ENCODE measurements at regions not wholly inside any gene's neighbourhood (a gene's known extent, or its start where the extent isn't known, plus 50 kb on each side); places are given as distances from the start of the nearest gene placed in this dataset.

GRCh38 chr22:48857202-48857805 is 970.4 kb downstream of the BRD1 start:
- no peak for ATAC-seq (replicated peaks)
- H3K4me3 Mint-ChIP-seq: no peak overlapping the region
- H3K36me3 Mint-ChIP-seq: no peaks in the 10 kb centered on the region

GRCh38 chr22:48856308-48856615 is 971.4 kb downstream of the BRD1 start:
- no peak overlapping the region for H3K27ac Mint-ChIP-seq
- peaks cover 8 to 13% of the 10 kb centered on the region in 2 donors for H3K9me3 Mint-ChIP-seq
- H3K4me1 Mint-ChIP-seq: peaks cover 0 to 4% of the 10 kb centered on the region in 2 donors

More at GRCh38 chr22:48857202-48857805, 970.4 kb downstream of the BRD1 start:
- Mint-ChIP-seq H3K9me3 (peaks cover 8 to 15% of the 10 kb centered on the region in 2 donors), H3K4me1 (peaks cover 0 to 4% of the 10 kb centered on the region in 2 donors), H3K27ac (no peak overlapping the region), H3K27me3 (peaks cover 3 to 18% of the 10 kb centered on the region in 2 donors)
- DNase-seq: no peak

GRCh38 chr22:48855593-48856307 is 971.9 kb downstream of the BRD1 start:
- Mint-ChIP-seq H3K9me3 (peaks cover 8 to 13% of the 10 kb centered on the region in 2 donors), H3K27ac (no peak overlapping the region), H3K27me3 (peaks cover 3 to 18% of the 10 kb centered on the region in 2 donors), H3K4me3 (no peak overlapping the region), H3K4me1 (peaks cover 0 to 4% of the 10 kb centered on the region in 2 donors), H3K36me3 (no peaks in the 10 kb centered on the region)
- DNase-seq (no peak), ATAC-seq (replicated peaks) (no peak)

More at GRCh38 chr22:48856308-48856615, 971.4 kb downstream of the BRD1 start:
- Mint-ChIP-seq H3K27me3 (peaks cover 3 to 18% of the 10 kb centered on the region in 2 donors), H3K4me3 (no peak overlapping the region), H3K36me3 (no peaks in the 10 kb centered on the region)
- DNase-seq: no peak
- ATAC-seq (replicated peaks): no peak

- DNase-seq (no peak), ATAC-seq (replicated peaks) (no peak)
- H3K9me3 Mint-ChIP-seq: peaks cover 8 to 11% of the 10 kb centered on the region in 2 donors
- no peak overlapping the region for H3K27ac Mint-ChIP-seq
- H3K27me3 Mint-ChIP-seq: peaks cover 3 to 18% of the 10 kb centered on the region in 2 donors
- no peaks in the 10 kb centered on the region for H3K36me3 Mint-ChIP-seq
- no peak overlapping the region for H3K4me3 Mint-ChIP-seq
- H3K4me1 Mint-ChIP-seq: peaks cover 0 to 4% of the 10 kb centered on the region in 2 donors
These were observed 972.7 kb downstream of the BRD1 start for GRCh38 chr22:48855013-48855412.

GRCh38 chr22:48853627-48854240 is 973.9 kb downstream of the BRD1 start:
- DNase-seq (no peak), ATAC-seq (replicated peaks) (no peak)

GRCh38 chr22:48851933-48852549 is 975.6 kb downstream of the BRD1 start:
- Mint-ChIP-seq H3K27me3 (peaks cover 4 to 6% of the 10 kb centered on the region in 2 donors), H3K27ac (no peak overlapping the region), H3K9me3 (peaks cover 2 to 5% of the 10 kb centered on the region in 2 donors), H3K36me3 (no peaks in the 10 kb centered on the region), H3K4me1 (no peaks in the 10 kb centered on the region), H3K4me3 (no peak overlapping the region)
- ATAC-seq (replicated peaks) (no peak), DNase-seq (no peak)

More at GRCh38 chr22:48853627-48854240, 973.9 kb downstream of the BRD1 start:
- Mint-ChIP-seq H3K4me3 (no peak overlapping the region), H3K27ac (no peak overlapping the region), H3K27me3 (peaks cover 7 to 8% of the 10 kb centered on the region in 2 donors), H3K4me1 (peaks cover 0 to 4% of the 10 kb centered on the region in 2 donors), H3K9me3 (peaks cover 5 to 7% of the 10 kb centered on the region in 2 donors), H3K36me3 (no peaks in the 10 kb centered on the region)

GRCh38 chr22:48850658-48851287 is 976.9 kb downstream of the BRD1 start:
- Mint-ChIP-seq H3K36me3 (no peaks in the 10 kb centered on the region), H3K4me3 (no peak overlapping the region), H3K4me1 (no peaks in the 10 kb centered on the region), H3K27ac (no peak overlapping the region), H3K27me3 (peaks cover 4 to 6% of the 10 kb centered on the region in 2 donors), H3K9me3 (peaks cover 2 to 5% of the 10 kb centered on the region in 2 donors)
- DNase-seq: no peak
- no peak for ATAC-seq (replicated peaks)

- ATAC-seq (replicated peaks) (no peak), DNase-seq (no peak)
- Mint-ChIP-seq H3K4me1 (no peaks in the 10 kb centered on the region), H3K27ac (no peak overlapping the region), H3K27me3 (peaks cover 4 to 6% of the 10 kb centered on the region in 2 donors), H3K36me3 (no peaks in the 10 kb centered on the region), H3K9me3 (peaks cover 2% of the 10 kb centered on the region in 2 donors), H3K4me3 (no peak overlapping the region)
These were observed 977.6 kb downstream of the BRD1 start for GRCh38 chr22:48849963-48850657.

- H3K9me3 Mint-ChIP-seq: no peaks in the 10 kb centered on the region
- no peak for DNase-seq
- no peak overlapping the region for H3K27ac Mint-ChIP-seq
- H3K36me3 Mint-ChIP-seq: no peaks in the 10 kb centered on the region
- H3K27me3 Mint-ChIP-seq: peaks cover 4 to 6% of the 10 kb centered on the region in 2 donors
- no peak overlapping the region for H3K4me3 Mint-ChIP-seq
- H3K4me1 Mint-ChIP-seq: no peaks in the 10 kb centered on the region
- ATAC-seq (replicated peaks): no peak
These were observed 978.3 kb downstream of the BRD1 start for GRCh38 chr22:48849219-48849912.

- no peak for DNase-seq
- H3K4me3 Mint-ChIP-seq: no peak overlapping the region
- no peaks in the 10 kb centered on the region for H3K36me3 Mint-ChIP-seq
- H3K27me3 Mint-ChIP-seq: peaks cover 14 to 17% of the 10 kb centered on the region in 2 donors
- no peak for ATAC-seq (replicated peaks)
- H3K4me1 Mint-ChIP-seq: no peaks in the 10 kb centered on the region
- no peaks in the 10 kb centered on the region for H3K9me3 Mint-ChIP-seq
- H3K27ac Mint-ChIP-seq: no peak overlapping the region
These were observed 981.5 kb downstream of the BRD1 start for GRCh38 chr22:48846200-48846599.

- Mint-ChIP-seq H3K4me3 (no peak overlapping the region), H3K36me3 (no peaks in the 10 kb centered on the region), H3K9me3 (no peaks in the 10 kb centered on the region), H3K27ac (no peak overlapping the region), H3K27me3 (peaks cover 14 to 18% of the 10 kb centered on the region in 2 donors), H3K4me1 (peaks cover under 1 to 2% of the 10 kb centered on the region in 2 donors)
- DNase-seq (no peak), ATAC-seq (replicated peaks) (no peak)
These were observed 982.2 kb downstream of the BRD1 start for GRCh38 chr22:48845356-48845936.

- no peak for ATAC-seq (replicated peaks)
- no peak for DNase-seq
- Mint-ChIP-seq H3K36me3 (no peaks in the 10 kb centered on the region), H3K4me3 (no peak overlapping the region), H3K27ac (no peak overlapping the region), H3K9me3 (peaks cover 0 to 3% of the 10 kb centered on the region in 2 donors), H3K27me3 (peaks cover 10 to 22% of the 10 kb centered on the region in 2 donors), H3K4me1 (peaks cover 4 to 5% of the 10 kb centered on the region in 2 donors)
These were observed 983.5 kb downstream of the BRD1 start for GRCh38 chr22:48844056-48844675.
